Ovary (tissue), 7 donors: ENCODE measurements at regions not wholly inside any gene's neighbourhood (a gene's known extent, or its start where the extent isn't known, plus 50 kb on each side); places are given as distances from the start of the nearest gene placed in this dataset.

Experiments
- DNase-seq, 5 donors: peaks; one replicate each; pipeline ENCODE4 v3.0.0-alpha.2; 2019 to 2020
- H3K27ac ChIP-seq, 2 donors: fragments of 200-600 bp; one replicate each; pipeline versions ENCODE4 v1.5.1 to v1.8.0; 2019 to 2022
- H3K27me3 ChIP-seq: fragments of 200-600 bp; one replicate; pipeline ENCODE4 v1.8.0; 2022
- H3K36me3 ChIP-seq: fragments of 200-600 bp; sonication (generic); one replicate; pipeline ENCODE4 v1.5.1; 2019
- H3K4me1 ChIP-seq: one replicate; pipeline ENCODE4 v1.8.1; 2013; ENCODE audit warnings: mild to moderate bottlenecking, moderate library complexity; ENCODE audit not compliant: insufficient read depth
- H3K4me3 ChIP-seq: fragments of 200-600 bp; sonication (generic); one replicate; pipeline ENCODE4 v1.5.1; 2017
- H3K9me3 ChIP-seq, 2 donors: fragments of 200-600 bp in 1 of 2; sonication (generic) in 1 of 2; one replicate each; pipeline versions ENCODE4 v1.5.1 to v1.8.1; 2013 to 2019; ENCODE audit warnings: mild to moderate bottlenecking in 1 of 2, moderate library complexity in 1 of 2
- CTCF ChIP-seq, 3 donors: fragments of 450-650 bp in 2 of 3; fragments of 200-600 bp in 1 of 3; IDR thresholded peaks; one replicate each; pipeline versions ENCODE4 v1.5.1 to v1.8.0; 2016 to 2022; ENCODE audit warnings: antibody characterized with exemption in 3 of 3, mild to moderate bottlenecking in 1 of 3
- EP300 ChIP-seq: sonication (generic); formaldehyde crosslinking; IDR thresholded peaks from one replicate; pipeline ENCODE4 v1.6.1; 2017; ENCODE audit warnings: antibody characterized with exemption
- POLR2A ChIP-seq: fragments of 450-650 bp; IDR thresholded peaks from one replicate; pipeline ENCODE4 v1.6.1; 2017; ENCODE audit warnings: antibody characterized with exemption, mild to moderate bottlenecking, moderate library complexity
- WGBS, 3 donors: extraction: QIAGEN DNeasy Blood & Tissue Kit in 1 of 3; methylation state at CpG; one replicate each; pipeline versions ENCODE4 v1.1.5 to v1.1.7; 2013 to 2017; 5-methylcytosine and 5-hydroxymethylcytosine counted together
- intact Hi-C, 4 donors: fragments of 100-400 bp; cut with DNase I; formaldehyde crosslinking; loops; one replicate each; pipeline versions ENCODE4 v1.11.0 to v1.15.1; 2022 to 2023
- donor health status: DM: no; HTN: no; CAD: no; lungs with moderate emphysema.
- donor health status: DM: no; HTN: no; CAD: no.
- donor health status: Bipolar disorder and iron deficiency.
- donor health status: DM: no; HTN: no; CAD: no.
- donor health status: DM: yes; HTN: yes; CAD: no.

DNA sequence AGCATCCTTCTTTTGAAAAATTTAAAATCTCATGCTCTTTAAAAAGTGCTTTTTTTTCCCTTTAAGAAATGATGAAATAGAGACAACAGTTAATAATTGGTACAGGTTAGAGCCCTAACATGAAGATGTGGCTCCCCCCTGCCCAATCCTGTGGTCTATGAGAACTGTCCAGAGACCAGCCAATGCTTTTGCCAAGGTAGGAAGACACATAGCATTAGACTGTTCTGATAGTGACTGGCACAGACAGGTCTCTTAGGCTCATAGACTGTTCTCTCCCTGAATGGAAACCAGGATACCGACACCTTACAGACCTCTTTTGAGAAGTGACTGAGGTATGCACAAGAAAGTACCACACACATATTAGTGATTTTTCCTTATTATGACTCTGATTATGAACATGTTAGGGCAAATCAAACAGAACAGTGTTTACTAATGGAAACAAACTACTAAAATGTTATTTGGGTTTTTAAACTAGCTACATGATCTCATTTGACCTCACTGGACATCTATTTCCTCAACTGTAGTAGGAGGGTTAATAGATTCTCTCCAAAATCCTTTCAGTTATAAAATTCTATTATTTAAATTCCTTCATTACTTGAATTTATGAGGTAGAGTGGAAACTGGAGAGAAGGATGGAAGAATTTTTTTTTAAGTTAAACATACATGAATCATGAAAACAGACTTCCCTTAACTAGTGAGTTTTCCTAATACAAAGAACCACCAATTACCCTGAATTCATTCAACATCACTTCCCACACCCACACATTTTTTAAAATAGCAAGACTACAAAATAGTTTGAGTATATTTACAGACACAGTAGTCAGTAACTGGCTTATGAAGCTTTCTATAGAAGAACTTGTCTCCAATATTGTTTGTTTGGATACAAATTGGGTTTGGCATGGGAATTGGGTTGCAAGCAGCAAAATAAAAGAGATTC lies 120.4 kb downstream of the OGFRL1 start:
- TF ChIP-seq CTCF (IDR thresholded peaks at IDR 0.05) (no peak), POLR2A (no peak), EP300 (no peak)
- 91 to 97% (median 92%) methylated on average over 1 of the region's 1 CpG for WGBS, 3 donors
- Histone ChIP-seq H3K4me1 (peaks cover 6% of the 10 kb centered on the region), H3K27ac (no peak overlapping the region), H3K36me3 (no peaks in the 10 kb centered on the region), H3K27me3 (no peaks in the 10 kb centered on the region), H3K9me3 (no peaks in the 10 kb centered on the region), H3K4me3 (no peak overlapping the region)
- intact Hi-C loops = no loop called here
- DNase-seq = no peak

- TF ChIP-seq EP300 (no peak), CTCF (IDR thresholded peaks at IDR 0.05) (no peak), POLR2A (no peak)
- no peaks in the 10 kb centered on the region for H3K9me3 ChIP-seq
- H3K36me3 ChIP-seq = no peaks in the 10 kb centered on the region
- H3K4me3 ChIP-seq = no peak overlapping the region
- no peak overlapping the region for H3K27ac ChIP-seq
- intact Hi-C loops = no loop called here
- no peaks in the 10 kb centered on the region for H3K27me3 ChIP-seq
- WGBS, 3 donors = 91 to 95% (median 92%) methylated on average over 4 of the region's 4 CpGs
- H3K4me1 ChIP-seq = peaks cover 4% of the 10 kb centered on the region
- DNase-seq = no peak
These were observed 121.6 kb downstream of the OGFRL1 start for GRCh38 chr6:71410164-71410566.

DNA sequence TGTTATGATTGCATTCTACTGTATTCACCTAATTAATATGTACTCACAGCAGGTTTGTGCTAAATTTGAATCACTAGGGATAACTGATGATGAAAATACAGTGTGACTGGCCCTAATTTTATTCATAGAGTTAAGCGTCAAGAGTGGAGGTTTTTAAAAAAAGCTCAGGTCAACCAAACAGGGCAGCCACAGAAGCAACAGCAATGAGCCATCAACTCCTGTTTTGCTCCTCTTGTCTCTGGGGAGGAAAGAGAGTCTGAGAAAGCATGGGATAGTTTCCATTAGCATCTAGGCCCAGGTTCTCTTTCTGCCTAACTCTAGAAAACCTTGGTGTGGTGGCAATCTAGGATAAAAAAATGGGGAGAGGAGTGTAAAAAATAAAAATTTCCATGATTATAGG lies 122.1 kb downstream of the OGFRL1 start:
- H3K4me1 ChIP-seq = peaks cover 4% of the 10 kb centered on the region
- intact Hi-C loops = no loop called here
- TF ChIP-seq POLR2A (no peak), CTCF (IDR thresholded peaks at IDR 0.05) (no peak), EP300 (no peak)
- H3K36me3 ChIP-seq = no peaks in the 10 kb centered on the region
- no peak overlapping the region for H3K27ac ChIP-seq
- WGBS, 3 donors = 46 to 58% (median 54%) methylated on average over 1 of the region's 1 CpG
- H3K9me3 ChIP-seq = no peaks in the 10 kb centered on the region
- H3K27me3 ChIP-seq = no peaks in the 10 kb centered on the region
- H3K4me3 ChIP-seq = no peak overlapping the region
- no peak for DNase-seq

DNA sequence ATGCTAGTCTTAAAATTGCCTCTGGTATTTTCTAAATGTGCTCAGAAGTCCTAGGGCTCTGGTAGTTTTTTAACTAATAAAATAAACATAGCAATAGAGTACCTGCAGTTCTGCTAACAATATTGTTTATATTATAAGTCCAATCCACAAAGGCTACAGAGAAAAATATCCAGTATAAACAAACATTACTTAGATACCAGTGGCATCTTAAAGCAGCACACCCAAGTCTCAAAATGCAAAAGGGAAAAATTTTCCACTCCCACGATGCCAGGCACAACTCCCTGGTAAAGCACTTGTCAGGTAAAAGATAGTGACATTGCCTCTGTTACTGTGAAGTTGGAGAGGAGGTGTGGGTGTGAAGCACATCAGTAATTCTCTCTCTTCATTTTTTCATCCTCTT lies 123.3 kb downstream of the OGFRL1 start:
- Histone ChIP-seq H3K4me3 (no peak overlapping the region), H3K9me3 (no peaks in the 10 kb centered on the region), H3K27ac (no peak overlapping the region), H3K4me1 (peaks cover 4% of the 10 kb centered on the region), H3K27me3 (no peaks in the 10 kb centered on the region), H3K36me3 (no peaks in the 10 kb centered on the region)
- intact Hi-C loops = no loop called here
- DNase-seq = no peak
- TF ChIP-seq EP300 (no peak), CTCF (IDR thresholded peaks at IDR 0.05) (no peak), POLR2A (no peak)
- WGBS, 3 donors = 29 to 56% (median 34%) methylated on average over 1 of the region's 1 CpG
